Left ventricle myocardium superior (tissue), 1 donor: ENCODE measurements at regions not wholly inside any gene's neighbourhood (a gene's known extent, or its start where the extent isn't known, plus 50 kb on each side); places are given as distances from the start of the nearest gene placed in this dataset.

Experiments
- ATAC-seq: fragments of 200-7000 bp; cut with Tn5 transposase; one replicate; pipeline ENCODE4 v1.9.1; 2020; ENCODE audit warnings: mild to moderate bottlenecking, moderate library complexity
- DNase-seq: peaks from one replicate; pipeline ENCODE4 v3.0.0-alpha.2; 2020
- intact Hi-C: fragments of 100-400 bp; cut with micrococcal nuclease; formaldehyde crosslinking; loops from one replicate; pipeline ENCODE4 v1.11.0; 2022
- donor health status: DM: no; HTN: yes; CAD: no; lungs with severe emphysema.

DNA sequence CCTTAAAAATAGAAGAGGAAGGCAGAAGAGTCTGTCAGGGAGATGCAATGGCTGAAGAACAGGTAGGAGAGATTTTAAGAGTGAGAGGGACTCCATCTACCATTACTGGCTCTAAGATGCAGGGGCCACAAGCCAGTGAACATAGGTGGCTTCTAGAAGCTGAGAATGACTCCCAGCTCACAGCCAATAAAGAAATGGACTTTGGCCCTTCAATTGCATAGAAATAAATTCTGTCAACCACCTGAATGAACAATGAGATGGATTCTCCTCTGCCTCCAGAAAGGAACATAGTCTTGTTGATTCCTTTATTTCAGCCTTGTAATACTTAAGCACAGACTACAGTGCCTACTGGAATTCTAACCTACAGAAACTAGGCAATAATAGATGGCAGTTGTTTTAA lies 603.3 kb upstream of the NXPH2 start:
- intact Hi-C loops: no loop called here
- ATAC-seq (no peak), DNase-seq (no peak)

DNA sequence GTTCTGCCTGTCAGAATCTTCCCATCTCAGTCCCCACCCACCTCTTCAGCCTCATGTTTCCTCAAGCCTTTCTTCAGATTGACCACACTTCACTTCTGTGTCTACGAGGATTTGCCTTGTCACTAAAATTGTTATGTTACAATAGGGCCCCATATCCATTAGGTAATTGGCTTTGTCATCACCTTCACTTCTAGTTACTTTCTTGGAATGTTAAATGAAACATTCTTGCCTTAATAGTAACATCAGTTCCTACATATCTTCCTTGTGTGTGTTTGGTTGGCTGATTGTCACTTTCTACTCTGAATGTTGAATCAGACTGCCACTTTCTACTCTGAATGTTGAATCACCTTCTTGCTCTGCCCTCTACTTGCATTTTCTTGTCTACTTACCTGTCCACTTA lies 599.9 kb upstream of the NXPH2 start:
- no peak for ATAC-seq
- no peak for DNase-seq
- intact Hi-C loops: no loop called here

- intact Hi-C loops: no loop called here
- ATAC-seq (no peak), DNase-seq (no peak)
These were observed 598.2 kb upstream of the NXPH2 start for GRCh38 chr2:139378373-139378772.

DNA sequence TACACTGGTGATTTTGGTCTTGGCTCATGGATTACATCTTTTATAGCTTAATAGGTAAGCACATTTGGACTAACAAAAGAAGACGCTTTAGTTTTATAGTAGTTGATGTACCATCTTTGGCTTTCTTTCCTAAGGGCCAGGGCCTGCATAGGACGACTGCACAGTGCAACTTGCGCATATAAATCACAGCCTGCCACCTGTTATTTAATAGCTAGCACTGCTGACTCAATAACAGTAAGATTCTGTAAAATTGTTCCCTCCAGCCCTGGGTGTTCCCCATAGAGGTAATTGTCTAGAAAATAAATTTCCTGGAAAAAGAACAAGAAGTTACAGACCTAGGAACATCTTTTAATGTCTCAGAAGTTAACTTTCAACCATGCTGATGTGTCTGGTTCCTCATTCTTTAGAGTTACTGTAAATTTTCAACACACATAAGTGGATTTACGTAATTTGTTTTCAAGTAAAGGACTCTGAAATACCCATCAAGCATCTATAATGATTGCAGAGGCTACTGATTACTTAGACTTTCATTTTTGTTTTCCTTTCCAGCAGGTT lies 594.2 kb upstream of the NXPH2 start:
- no peak for DNase-seq
- intact Hi-C loops: no loop called here
- ATAC-seq: no peak

DNA sequence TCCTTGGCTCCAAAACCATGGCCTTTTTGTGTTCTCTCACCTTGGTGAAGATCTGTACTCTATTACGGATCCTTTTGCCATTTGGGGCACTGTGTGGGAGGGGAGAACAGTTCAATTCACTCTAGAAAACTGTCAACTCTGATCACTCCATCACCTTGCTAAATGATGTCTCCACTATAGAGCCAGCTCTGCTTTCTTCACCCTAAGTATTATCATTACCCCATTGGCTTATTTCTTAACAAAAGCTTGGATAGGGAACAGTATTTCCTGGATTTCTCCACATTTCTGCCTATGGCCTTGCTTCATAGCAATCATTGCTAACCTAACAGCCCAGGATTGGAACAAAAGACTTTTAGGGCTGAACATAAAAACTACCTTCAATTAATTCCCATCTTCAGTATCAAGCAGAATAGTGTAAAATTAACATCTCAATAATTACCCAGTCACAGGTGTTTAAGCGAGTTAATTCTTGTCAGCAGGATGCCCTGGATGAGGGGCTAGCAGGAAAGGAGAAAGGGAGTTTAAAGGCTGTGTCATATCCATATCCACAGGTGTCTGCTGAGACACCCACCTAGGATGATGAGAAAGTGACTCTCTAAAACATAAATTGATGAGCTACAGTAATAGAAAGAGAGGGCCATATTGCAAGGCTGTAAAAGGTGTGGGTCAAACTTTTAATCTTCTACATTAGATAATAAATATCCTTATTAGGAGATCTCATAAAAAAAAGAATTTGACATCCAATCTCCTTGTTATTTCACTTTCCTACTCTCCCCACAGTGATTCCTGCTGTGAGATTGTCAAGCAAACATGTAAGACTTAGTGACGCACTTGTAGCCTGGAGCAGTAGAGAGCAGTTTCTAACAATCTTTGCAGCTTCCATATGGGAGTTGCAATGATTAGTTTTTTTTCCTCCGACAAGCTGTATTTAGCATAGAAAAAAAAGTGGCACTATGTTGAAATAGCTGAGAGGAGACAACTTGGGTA lies 589.5 kb upstream of the NXPH2 start:
- intact Hi-C loops: no loop called here
- no peak for ATAC-seq
- no peak for DNase-seq

DNA sequence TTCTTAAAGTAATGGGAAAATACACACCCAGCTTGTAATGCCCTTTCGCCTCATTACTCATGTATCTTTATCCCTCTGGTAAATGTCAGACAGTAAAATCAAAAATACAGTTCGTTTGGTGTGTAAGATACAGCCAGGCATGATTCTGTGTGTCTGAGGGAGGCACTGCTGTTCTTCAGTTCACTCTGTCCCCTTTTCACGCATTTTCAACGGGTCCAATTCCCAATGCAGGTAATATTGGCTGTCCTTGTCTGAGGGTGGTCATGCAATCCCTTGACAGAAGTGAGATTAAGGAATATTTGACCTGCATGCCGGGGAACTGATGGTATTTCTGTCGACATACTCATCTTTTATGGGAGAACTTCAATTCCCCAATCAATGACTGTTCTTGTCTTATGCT lies 587.2 kb upstream of the NXPH2 start:
- ATAC-seq: no peak
- DNase-seq: no peak
- intact Hi-C loops: no loop called here

GRCh38 chr2:139366681-139367080 lies 586.5 kb upstream of the NXPH2 start:
- DNase-seq (no peak), ATAC-seq (no peak)
- intact Hi-C loops: no loop called here

DNA sequence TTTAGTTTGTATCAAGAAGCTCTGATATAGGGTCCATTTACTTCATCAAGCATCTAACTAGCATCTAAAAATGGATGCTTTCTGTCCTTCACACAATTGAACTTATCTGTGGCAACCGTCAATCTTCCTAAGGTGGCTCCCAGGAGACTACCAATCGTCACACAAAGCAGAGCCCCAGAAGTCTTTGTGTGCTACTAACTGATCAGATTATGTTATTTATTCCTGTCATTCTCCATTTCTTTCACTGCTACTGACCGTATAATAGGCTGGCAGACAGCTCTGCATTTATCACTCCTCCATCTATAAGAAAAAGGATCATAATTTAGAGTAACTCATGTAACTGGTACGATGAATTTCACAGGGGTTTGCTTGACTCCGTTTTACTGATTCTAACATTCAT lies 585.0 kb upstream of the NXPH2 start:
- DNase-seq (no peak), ATAC-seq (no peak)
- intact Hi-C loops: no loop called here

- intact Hi-C loops: no loop called here
- ATAC-seq: no peak
- DNase-seq: no peak
These were observed 580.5 kb upstream of the NXPH2 start for GRCh38 chr2:139360654-139361053.

DNA sequence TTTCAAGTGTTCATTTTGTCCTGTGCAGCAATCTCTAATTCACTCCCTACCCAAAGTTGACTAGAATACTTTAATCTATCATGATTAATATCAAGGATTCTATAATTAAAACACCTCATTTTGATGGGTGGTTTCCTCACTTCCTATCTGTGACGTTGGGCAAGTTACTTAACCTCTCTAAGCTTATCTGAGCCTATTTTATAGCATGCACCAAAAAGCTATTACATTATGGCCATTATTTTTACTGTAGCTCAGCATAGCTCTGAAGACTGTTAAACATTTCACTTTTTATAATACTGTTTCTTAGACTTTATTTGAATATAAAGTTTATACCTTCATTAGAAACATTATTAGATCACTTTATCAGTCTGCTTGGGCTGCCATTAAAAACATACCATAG lies 579.6 kb upstream of the NXPH2 start:
- intact Hi-C loops: no loop called here
- no peak for ATAC-seq

GRCh38 chr2:139357972-139358371 lies 577.8 kb upstream of the NXPH2 start:
- DNase-seq: no peak
- no peak for ATAC-seq
- intact Hi-C loops: no loop called here

More for the DNA sequence above, 579.6 kb upstream of the NXPH2 start:
- no peak for DNase-seq

DNA sequence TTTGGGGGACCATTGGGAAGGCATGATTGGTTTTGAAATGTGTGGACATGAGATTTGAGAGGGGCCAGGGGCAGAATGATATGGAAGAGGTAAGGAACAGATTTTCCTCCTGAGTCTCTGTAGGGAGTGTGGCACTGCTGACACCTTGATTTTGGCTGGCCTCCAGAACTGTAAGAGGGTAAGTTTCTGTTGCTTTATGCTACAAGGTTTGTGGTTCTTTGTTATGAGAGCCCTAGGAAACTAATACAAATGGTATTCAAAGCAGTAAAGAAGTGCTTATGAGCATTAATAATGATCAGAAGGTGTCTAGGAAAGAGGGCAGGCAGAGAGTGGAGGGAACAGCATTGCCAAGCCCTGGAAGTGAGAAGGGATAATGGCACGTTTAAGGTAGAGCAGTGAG lies 574.3 kb upstream of the NXPH2 start:
- DNase-seq (no peak), ATAC-seq (no peak)
- intact Hi-C loops: no loop called here

GRCh38 chr2:139353874-139354273 lies 573.7 kb upstream of the NXPH2 start:
- no peak for DNase-seq
- intact Hi-C loops: no loop called here

DNA sequence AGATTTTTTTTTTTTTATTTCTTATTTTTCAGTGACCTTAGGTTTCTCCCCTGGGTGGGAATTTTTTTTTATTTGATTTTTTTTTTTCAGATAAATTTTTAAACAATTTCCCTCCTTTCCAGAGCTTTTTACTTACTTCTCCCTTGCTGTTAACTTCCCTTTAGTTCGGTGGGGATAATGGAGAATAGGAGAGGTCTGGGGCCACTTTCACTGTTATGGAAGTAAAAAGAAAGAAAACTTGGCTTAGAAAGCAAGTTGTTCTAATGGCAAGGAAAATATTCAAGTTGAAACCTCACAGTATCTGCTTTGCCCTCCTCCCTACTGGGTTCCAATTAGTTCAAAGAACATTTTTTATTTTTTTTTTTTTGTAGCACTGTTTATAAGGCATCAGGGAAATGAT lies 537.1 kb upstream of the NXPH2 start:
- intact Hi-C loops: no loop called here
- DNase-seq (no peak), ATAC-seq (no peak)

More at GRCh38 chr2:139353874-139354273, 573.7 kb upstream of the NXPH2 start:
- ATAC-seq: no peak

DNA sequence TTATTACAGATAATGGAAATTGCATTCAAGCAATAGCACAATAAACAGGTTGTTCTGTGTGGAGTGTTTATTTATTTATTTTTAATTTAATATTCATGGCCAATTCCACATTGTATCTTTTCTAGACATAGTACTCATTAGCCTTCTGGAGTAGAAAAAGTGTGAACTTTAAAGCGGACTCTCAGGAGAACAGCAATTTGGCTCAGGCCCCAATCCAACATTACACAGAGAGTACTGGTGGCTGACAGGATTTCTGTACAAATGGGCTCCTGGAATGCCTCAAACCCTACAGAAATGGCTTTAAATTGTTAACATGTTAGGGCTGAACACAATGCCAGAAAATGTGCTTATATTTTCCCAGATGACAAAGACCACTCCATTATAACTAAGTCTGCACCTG lies 533.9 kb upstream of the NXPH2 start:
- intact Hi-C loops: no loop called here
- ATAC-seq (no peak), DNase-seq (no peak)

- intact Hi-C loops: no loop called here
- no peak for DNase-seq
- ATAC-seq: no peak
These were observed 516.6 kb upstream of the NXPH2 start for GRCh38 chr2:139296672-139297209.

DNA sequence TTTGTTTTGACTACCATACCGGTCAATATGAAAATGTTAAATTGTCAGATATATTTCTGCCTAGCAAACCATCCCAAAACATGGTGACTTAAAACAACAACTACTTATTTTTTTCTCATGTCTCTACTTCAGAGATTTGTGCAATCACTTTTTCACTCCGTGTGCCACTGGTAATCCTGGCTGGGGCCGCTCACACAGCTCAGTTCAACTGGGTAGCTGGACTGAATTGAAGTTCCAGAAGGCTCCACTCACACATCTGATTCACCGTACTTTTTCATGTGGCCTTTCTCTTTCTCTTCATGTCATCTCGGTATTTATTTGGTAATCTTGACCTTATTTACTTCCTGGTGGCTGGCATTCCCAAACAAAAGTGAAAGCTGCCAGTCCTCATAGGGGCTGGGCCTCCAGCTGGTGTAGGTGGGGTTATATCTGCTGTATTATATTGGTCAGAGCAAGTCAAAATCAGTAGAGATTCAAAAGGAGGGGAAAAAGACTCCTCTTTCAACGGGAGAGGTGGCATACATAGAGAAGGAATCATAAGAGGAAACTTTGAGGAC lies 513.9 kb upstream of the NXPH2 start:
- intact Hi-C loops: no loop called here
- ATAC-seq (no peak), DNase-seq (no peak)

DNA sequence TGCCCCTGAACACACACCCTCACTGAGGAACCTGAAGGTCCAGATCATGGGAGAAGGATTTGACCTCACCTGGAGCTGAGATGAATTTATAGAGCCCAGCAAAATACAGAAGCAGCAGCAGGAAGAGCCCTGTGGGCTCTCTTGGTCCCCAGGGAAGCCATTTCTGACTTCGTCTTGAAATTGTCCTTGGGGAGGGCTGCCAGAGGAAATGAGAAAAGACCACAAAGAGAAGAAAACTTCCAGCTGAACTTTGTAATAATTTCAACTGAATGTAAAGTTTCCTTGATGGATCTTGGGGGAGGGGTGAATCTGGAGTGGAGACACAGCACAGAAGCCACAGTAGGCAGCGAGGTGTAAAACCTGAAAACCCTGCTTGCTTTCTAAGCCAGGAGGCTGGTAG lies 500.9 kb upstream of the NXPH2 start:
- ATAC-seq: no peak
- intact Hi-C loops: no loop called here

GRCh38 chr2:139271879-139272278 lies 491.7 kb upstream of the NXPH2 start:
- intact Hi-C loops: no loop called here
- DNase-seq: no peak
- no peak for ATAC-seq

More for the DNA sequence above, 500.9 kb upstream of the NXPH2 start:
- DNase-seq: no peak

GRCh38 chr2:139271149-139271548 lies 491.0 kb upstream of the NXPH2 start:
- intact Hi-C loops: no loop called here
- ATAC-seq: no peak

More at GRCh38 chr2:139271149-139271548, 491.0 kb upstream of the NXPH2 start:
- DNase-seq: no peak
